Neural cell (in vitro differentiated cells): ENCODE measurements at regions not wholly inside any gene's neighbourhood (a gene's known extent, or its start where the extent isn't known, plus 50 kb on each side); places are given as distances from the start of the nearest gene placed in this dataset.

Experiments used
- H2AFZ ChIP-seq: fragments of 200-600, 300-800 bp; sonication (generic), shearing (Covaris generic); 2 replicates; pipeline ENCODE4 v1.6.0; 2014; ENCODE audit warnings: low read depth, mild to moderate bottlenecking, antibody characterized with exemption, low read length, moderate library complexity
- H3F3A ChIP-seq: fragments of 200-600 bp; shearing (Covaris generic); 2 replicates; pipeline ENCODE4 v1.6.1; 2016; ENCODE audit warnings: mild to moderate bottlenecking, moderate library complexity, mixed read lengths, antibody characterized with exemption, low read length; ENCODE audit not compliant: insufficient read depth, poor library complexity, severe bottlenecking
- H3K27ac ChIP-seq: fragments of 200-600, 300-800 bp; sonication (generic), shearing (Covaris generic); 2 replicates; pipeline ENCODE4 v1.5.1; 2014; ENCODE audit warnings: mild to moderate bottlenecking, low read length, moderate library complexity
- H3K27me3 ChIP-seq: fragments of 300-800, 200-600 bp; sonication (generic), shearing (Covaris generic); 2 replicates; pipeline ENCODE4 v1.6.0; 2014; ENCODE audit warnings: mild to moderate bottlenecking, low read depth, low read length, moderate library complexity; ENCODE audit not compliant: insufficient read depth
- H3K36me3 ChIP-seq: fragments of 300-800, 200-600 bp; sonication (generic), shearing (Covaris generic); 2 replicates; pipeline ENCODE4 v1.5.1; 2014; ENCODE audit warnings: mild to moderate bottlenecking, antibody characterized with exemption, low read length, moderate library complexity; ENCODE audit not compliant: insufficient read depth
- H3K4me2 ChIP-seq: fragments of 300-800, 200-600 bp; sonication (generic), shearing (Covaris generic); 2 replicates; pipeline ENCODE4 v1.6.0; 2014; ENCODE audit warnings: mild to moderate bottlenecking, low read length
- H3K4me3 ChIP-seq: fragments of 300-800, 200-600 bp; sonication (generic), shearing (Covaris generic); 2 replicates; pipeline ENCODE4 v1.5.1; 2014; ENCODE audit warnings: mild to moderate bottlenecking, low read length, moderate library complexity
- H3K79me2 ChIP-seq: fragments of 200-600 bp; shearing (Covaris generic); replicated peaks from 2 replicates; pipeline ENCODE4 v1.6.0; 2014; ENCODE audit warnings: mild to moderate bottlenecking, low read length, moderate library complexity; ENCODE audit not compliant: insufficient read depth
- H3K9ac ChIP-seq: fragments of 300-800, 200-600 bp; sonication (generic), shearing (Covaris generic); 2 replicates; pipeline ENCODE4 v1.6.1; 2016; ENCODE audit warnings: mild to moderate bottlenecking, low read length, mixed read lengths
- H3K9me2 ChIP-seq: fragments of 200-600 bp; shearing (Covaris generic); 2 replicates; pipeline ENCODE4 v1.6.1; 2016; ENCODE audit warnings: mild to moderate bottlenecking, low read length, mixed read lengths; ENCODE audit not compliant: insufficient read depth
- H3K9me3 ChIP-seq: fragments of 200-600, 300-800 bp; sonication (generic), shearing (Covaris generic); 2 replicates; pipeline ENCODE4 v1.6.1; 2016; ENCODE audit warnings: mild to moderate bottlenecking, mixed run types, low read length, moderate library complexity, mixed read lengths
- H4K20me1 ChIP-seq: fragments of 200-600 bp; shearing (Covaris generic); 2 replicates; pipeline ENCODE4 v1.6.1; 2016; ENCODE audit warnings: mild to moderate bottlenecking, mixed run types; ENCODE audit not compliant: insufficient read depth
- EP300 ChIP-seq: fragments of 450-650 bp; conservative IDR thresholded peaks from 2 replicates; pipeline ENCODE4 v1.6.1; 2014; ENCODE audit warnings: antibody characterized with exemption, mild to moderate bottlenecking, moderate library complexity; ENCODE audit not compliant: poor library complexity, severe bottlenecking
- EZH2 ChIP-seq: fragments of 200-600, 300-800 bp; shearing (Covaris generic), sonication (generic); IDR thresholded peaks from 2 replicates; pipeline ENCODE4 v1.6.1; 2014; ENCODE audit warnings: antibody characterized with exemption, low read length, borderline replicate concordance, mild to moderate bottlenecking; ENCODE audit not compliant: insufficient read depth, poor library complexity, severe bottlenecking
- MXI1 ChIP-seq: fragments of 450-650 bp; conservative IDR thresholded peaks from 2 replicates; pipeline ENCODE4 v1.6.1; 2014; ENCODE audit warnings: antibody characterized with exemption, mild to moderate bottlenecking; ENCODE audit not compliant: poor library complexity, severe bottlenecking
- POLR2AphosphoS5 ChIP-seq: IDR thresholded peaks from 2 replicates; pipeline ENCODE4 v1.6.1; 2012
- RAD21 ChIP-seq: fragments of 450-650 bp; conservative IDR thresholded peaks from 2 replicates; pipeline ENCODE4 v1.6.1; 2014; ENCODE audit warnings: antibody characterized with exemption, mild to moderate bottlenecking, moderate library complexity
- REST ChIP-seq: IDR thresholded peaks from 2 replicates; pipeline ENCODE4 v1.6.1; 2012; ENCODE audit warnings: borderline replicate concordance
- SMC3 ChIP-seq: fragments of 450-650 bp; conservative IDR thresholded peaks from 2 replicates; pipeline ENCODE4 v1.6.1; 2014; ENCODE audit warnings: antibody characterized with exemption, mild to moderate bottlenecking, moderate library complexity; ENCODE audit not compliant: poor library complexity
- TAF1 ChIP-seq: IDR thresholded peaks from 2 replicates; pipeline ENCODE4 v1.6.1; 2012; ENCODE audit warnings: low read depth
- TF ChIP-seq, protein P1 (sequence below): fragments of 450-650 bp; IDR thresholded peaks from 2 replicates; pipeline ENCODE4 v1.5.1; 2014; ENCODE audit warnings: antibody characterized with exemption, mild to moderate bottlenecking, moderate library complexity; ENCODE audit not compliant: poor library complexity, severe bottlenecking

DNA sequence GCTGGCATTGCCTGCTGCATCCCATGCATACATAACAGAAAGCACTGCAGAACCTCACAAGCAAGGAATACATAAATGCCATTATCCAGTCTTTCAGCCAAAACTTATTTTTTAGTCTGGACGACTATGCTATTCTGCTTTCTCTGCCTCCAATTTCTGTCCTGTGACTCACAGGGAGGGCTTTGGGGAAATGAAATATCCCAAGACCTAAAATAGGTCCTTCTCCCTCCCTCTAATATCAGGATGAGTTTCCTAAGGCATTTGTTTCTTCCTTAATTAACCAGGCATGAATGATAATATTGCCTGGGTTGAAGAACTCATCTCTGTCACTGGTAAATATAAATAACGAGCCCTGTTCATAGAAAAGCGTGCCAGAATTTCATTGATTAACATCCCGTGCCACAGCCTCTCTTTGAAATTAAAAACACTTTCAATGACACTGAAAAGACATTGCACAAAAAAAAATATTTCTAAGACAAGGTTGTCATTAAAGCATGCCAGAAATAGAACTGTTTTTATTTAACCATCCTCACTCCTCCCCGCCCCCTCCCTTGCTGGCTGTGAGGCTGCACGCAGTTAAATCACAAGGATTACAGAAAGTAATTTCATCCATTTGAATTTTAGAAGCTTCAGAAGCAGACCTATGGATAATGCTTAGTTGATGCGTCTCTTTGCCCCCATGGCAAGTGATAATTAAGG lies 103.0 kb upstream of the ANKRD1 start:
- H3K9ac ChIP-seq: peak overlapping the region; percentile 36
- no peaks in the 10 kb centered on the region for H3K9me3 ChIP-seq
- H3K79me2 ChIP-seq: no peaks in the 10 kb centered on the region
- H3F3A ChIP-seq: no peaks in the 10 kb centered on the region
- peak overlapping the region; percentile 18 for H2AFZ ChIP-seq
- no peaks in the 10 kb centered on the region for H3K9me2 ChIP-seq
- H3K27me3 ChIP-seq: no peaks in the 10 kb centered on the region
- TF ChIP-seq EZH2: no peak
- no peak for TF ChIP-seq TAF1
- no peak for TF ChIP-seq EP300
- TF ChIP-seq MXI1: no peak
- TF ChIP-seq POLR2AphosphoS5: no peak
- no peak for TF ChIP-seq RAD21
- H3K4me2 ChIP-seq: peak overlapping the region; percentile 54
- H3K4me3 ChIP-seq: peak overlapping the region; percentile 26
- H4K20me1 ChIP-seq: no peaks in the 10 kb centered on the region
- peak overlapping the region; percentile 29 for H3K27ac ChIP-seq
- H3K36me3 ChIP-seq: no peaks in the 10 kb centered on the region

GRCh38 chr10:91024541-91024940 lies 103.7 kb upstream of the ANKRD1 start:
- Histone ChIP-seq H3K27me3 (no peaks in the 10 kb centered on the region), H3K9ac (peak overlapping the region; percentile 36), H3K79me2 (no peaks in the 10 kb centered on the region), H4K20me1 (no peaks in the 10 kb centered on the region), H3K4me2 (peak overlapping the region; percentile 54), H3K9me3 (no peaks in the 10 kb centered on the region), H3K4me3 (peak overlapping the region; percentile 26), H3K27ac (peak overlapping the region; percentile 29), H3K9me2 (no peaks in the 10 kb centered on the region), H3F3A (no peaks in the 10 kb centered on the region), H3K36me3 (no peaks in the 10 kb centered on the region), H2AFZ (no peak overlapping the region)
- TF ChIP-seq POLR2AphosphoS5 (no peak), EZH2 (no peak)

GRCh38 chr10:91032611-91033206 lies 111.8 kb upstream of the ANKRD1 start:
- Histone ChIP-seq H3K9me3 (no peaks in the 10 kb centered on the region), H3K27ac (peak overlapping the region; percentile 98), H4K20me1 (no peaks in the 10 kb centered on the region), H3K4me2 (peak overlapping the region; percentile 62), H3K4me3 (peak overlapping the region; percentile 58), H3K27me3 (no peaks in the 10 kb centered on the region), H2AFZ (no peak overlapping the region), H3K79me2 (no peaks in the 10 kb centered on the region), H3F3A (no peaks in the 10 kb centered on the region), H3K36me3 (no peaks in the 10 kb centered on the region), H3K9me2 (no peaks in the 10 kb centered on the region), H3K9ac (peak overlapping the region; percentile 77)
- TF ChIP-seq RAD21 (no peak), EZH2 (no peak), SMC3 (peak; percentile 17), TAF1 (no peak), EP300 (peak; percentile 97), POLR2AphosphoS5 (peak; percentile 88), MXI1 (no peak), REST (peak; percentile 43)
- TF ChIP-seq, protein P1, sequence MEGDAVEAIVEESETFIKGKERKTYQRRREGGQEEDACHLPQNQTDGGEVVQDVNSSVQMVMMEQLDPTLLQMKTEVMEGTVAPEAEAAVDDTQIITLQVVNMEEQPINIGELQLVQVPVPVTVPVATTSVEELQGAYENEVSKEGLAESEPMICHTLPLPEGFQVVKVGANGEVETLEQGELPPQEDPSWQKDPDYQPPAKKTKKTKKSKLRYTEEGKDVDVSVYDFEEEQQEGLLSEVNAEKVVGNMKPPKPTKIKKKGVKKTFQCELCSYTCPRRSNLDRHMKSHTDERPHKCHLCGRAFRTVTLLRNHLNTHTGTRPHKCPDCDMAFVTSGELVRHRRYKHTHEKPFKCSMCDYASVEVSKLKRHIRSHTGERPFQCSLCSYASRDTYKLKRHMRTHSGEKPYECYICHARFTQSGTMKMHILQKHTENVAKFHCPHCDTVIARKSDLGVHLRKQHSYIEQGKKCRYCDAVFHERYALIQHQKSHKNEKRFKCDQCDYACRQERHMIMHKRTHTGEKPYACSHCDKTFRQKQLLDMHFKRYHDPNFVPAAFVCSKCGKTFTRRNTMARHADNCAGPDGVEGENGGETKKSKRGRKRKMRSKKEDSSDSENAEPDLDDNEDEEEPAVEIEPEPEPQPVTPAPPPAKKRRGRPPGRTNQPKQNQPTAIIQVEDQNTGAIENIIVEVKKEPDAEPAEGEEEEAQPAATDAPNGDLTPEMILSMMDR: no peak
